Activated CD8-positive, alpha-beta memory T cell treated with anti-CD3 and anti-CD28 coated beads for 1 hour (primary cell): ENCODE measurements at regions not wholly inside any gene's neighbourhood (a gene's known extent, or its start where the extent isn't known, plus 50 kb on each side); places are given as distances from the start of the nearest gene placed in this dataset.
"Not testable (repeated sequence)": the region's sequence is repeated elsewhere in the genome, so short reads cannot be mapped to it uniquely, and the experiment has no call there.

Source experiments
- DNase-seq, 2 donors: peaks; one replicate each; pipeline ENCODE4 v3.0.0-alpha.2; 2020; ENCODE audit warnings: low read depth in 1 of 2; ENCODE audit errors: extremely low read depth in 1 of 2

DNA sequence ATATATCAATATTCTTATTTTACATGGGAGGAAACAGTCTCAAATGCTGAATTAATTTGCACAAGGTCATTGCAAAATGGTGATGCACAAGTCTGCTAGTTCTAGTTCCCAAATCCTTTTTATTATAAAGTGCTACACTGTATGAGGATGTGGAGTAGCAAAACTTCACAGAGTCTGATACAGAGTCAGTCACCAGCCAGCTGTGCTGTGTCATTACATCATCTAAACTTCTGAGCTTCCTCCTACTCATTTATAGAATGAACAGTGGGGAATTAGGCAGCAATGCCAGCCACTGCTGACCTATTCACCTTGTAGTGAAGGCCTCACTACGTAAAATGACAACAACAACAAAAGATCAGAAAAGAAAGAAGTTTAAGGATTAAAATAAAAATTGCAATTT is 357.8 kb downstream of the TMEM167A start:
- no peak for DNase-seq

DNA sequence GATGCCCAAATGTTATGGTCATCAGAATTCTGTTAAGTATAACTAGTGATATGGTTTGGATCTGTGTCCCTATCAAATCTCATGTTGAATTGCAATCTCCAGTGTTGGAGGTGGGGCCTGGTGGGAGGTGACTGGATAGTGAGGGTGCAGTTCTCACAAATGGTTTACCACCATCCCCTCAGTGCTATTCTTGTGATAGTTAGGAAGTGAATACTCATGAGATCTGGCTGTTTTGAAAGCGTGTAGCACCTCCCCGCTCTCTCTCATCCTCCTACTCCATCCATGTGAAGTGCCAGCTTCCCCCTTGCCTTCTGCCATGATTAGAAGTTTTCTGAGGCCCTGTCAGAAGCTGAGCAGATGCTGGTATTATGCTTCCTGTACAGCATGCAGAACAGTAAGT is 359.5 kb downstream of the TMEM167A start:
- no peak for DNase-seq

DNA sequence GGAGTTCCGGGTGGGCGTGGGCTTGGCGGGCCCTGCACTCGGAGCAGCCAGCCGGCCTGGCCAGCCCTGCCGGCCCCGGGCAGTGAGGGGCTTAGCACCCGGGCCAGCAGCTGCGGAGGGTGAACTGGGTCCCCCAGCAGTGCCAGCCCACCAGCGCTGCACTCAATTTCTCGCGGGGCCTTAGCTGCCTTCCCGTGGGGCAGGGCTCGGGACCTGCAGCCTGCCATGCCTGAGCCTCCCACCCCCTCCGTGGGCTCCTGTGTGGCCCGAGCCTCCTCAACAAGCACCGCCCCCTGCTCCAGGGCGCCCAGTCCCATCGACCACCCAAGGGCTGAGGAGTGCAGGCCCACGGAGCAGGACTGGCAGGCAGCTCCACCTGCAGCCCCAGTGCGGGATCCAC is 362.5 kb downstream of the TMEM167A start:
- DNase-seq, result not testable (repeated sequence)

DNA sequence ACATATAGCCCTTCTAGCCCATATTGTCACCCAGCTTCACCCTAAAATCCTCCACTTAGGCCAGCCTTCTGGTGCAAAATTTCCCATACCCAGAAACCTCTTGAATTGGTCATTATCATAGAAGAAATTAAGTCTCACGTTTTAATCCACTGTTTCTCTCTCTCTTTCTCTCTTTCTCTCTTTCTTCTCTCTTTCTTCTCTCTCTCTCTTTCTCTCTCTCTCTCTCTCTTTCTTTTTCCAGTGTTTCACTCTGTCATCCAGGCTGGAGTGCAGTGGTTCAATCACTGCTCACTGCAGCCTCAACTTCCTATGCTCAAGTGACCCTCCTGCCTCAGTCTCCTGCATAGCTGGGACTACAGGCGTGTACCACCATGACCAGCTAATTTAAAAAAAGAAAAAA is 363.4 kb downstream of the TMEM167A start:
- no peak for DNase-seq

DNA sequence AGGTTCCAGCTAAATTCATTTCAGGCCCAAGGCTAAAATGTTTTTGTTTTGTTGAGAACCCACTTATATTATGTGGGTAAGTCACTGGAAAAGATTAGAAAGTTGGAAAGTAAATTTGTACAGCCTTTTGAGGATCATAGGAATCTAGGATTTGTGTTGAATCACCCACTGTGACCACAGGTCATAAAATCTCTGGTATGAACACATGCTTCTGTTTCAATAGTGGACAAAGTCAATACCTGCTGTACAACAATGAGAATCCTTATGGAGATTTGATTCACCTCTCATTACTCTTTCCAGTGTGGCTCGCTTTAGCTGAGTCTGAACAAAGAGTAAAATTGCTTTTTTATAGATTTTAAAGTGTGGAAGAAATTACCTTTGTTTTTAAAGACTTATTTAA is 369.5 kb downstream of the TMEM167A start:
- no peak for DNase-seq

DNA sequence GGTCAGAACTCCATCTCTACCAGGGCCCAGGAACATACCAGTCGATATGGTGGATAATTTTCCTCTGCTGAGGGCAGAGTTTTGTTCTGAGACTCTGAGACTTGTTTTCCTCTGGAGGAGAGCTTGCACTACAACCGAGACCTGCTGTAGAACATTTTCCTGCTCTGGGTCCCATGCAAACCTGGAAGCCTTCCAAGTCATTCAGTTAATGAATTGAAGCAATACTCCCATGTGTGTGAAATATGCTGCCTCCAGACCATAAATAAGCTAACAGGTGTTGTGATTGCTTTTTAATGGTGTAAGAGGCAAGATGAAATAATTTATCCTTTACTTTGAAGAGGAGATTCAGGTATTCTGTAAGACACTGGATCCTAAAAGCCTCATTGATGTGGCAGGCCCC is 372.8 kb downstream of the TMEM167A start:
- DNase-seq, result no peak

DNA sequence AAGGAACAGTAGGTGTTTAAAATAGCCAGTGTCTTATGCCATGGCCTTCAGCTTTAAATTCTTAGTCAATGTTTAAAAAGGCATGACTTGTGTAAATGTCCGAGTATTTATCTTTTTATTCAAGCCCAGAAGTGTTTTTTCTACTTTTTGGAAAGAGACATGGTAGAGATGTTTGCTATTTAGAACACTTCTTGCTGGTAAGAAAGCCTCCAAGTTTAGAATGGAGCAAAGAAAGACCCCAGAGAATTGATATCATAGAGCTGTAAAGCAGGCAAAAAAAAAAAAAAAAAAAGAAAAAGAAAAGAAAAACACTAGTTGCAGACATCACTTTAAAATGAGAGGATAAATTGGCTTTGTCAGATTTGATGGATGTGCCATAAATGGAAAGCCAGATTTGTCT is 375.1 kb downstream of the TMEM167A start:
- no peak for DNase-seq

DNA sequence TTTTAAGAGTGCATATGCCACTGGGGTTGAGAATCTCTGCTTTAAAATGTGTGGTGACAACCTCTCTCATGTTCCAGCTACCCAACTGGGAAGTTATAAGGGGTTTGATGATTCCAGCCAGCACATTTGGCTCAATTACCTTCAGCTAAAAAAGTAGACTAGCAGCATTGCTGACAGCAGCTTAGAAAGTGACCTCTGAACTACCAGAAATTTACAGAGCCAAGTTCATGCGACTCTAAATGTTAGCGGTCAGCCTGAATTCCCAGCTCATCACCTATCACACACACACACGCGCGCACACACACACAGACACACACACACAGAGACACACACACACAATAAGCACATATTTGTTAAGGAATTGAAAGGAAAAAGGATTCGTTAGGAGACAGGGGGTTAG is 377.5 kb downstream of the TMEM167A start:
- DNase-seq, result no peak

DNA sequence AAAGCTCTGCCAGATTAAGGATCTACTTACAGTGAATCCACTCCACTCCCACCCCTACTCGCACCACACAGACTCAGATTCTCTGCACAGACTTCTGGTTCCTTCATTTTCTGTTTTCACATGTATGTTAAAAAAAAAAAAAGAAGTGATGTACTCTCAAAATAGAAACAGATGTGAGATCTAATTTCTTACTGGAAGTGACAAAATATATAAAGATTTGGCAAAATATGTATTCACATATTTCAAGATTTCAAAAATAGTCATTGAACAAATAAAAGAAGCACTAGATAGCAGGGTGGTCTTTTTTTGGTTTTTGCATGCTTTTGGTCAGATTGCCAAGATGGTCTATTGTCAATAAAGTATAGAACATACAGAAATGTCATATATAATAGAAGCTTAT is 379.2 kb downstream of the TMEM167A start:
- DNase-seq, result no peak

DNA sequence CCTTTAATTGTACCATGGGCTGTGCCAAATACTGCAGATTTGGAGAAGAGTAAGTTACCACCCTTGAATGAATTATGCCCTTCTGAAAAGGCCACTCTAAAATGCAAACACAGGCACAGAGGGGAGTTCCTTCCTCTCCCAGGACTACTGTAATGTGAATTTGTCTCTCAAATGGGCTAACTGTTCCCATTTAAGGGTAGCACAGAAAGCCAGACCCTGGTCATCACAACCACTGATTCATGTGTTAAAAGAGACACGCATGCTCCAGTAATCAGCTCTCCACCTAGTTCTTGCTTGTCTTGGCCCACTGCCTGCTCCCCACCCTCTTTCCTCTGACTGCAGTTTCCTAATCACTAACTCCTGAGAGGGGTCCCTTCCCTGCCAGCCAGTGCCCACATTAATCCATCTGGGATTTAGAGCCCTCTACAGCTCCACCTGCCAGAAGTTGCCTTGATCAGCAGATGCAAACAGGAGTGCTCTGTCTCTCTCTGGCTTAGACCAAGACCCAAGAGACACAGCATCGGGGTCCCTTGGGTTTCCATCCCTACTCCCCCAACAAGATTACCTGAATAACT is 382.4 kb downstream of the TMEM167A start:
- no peak for DNase-seq

DNA sequence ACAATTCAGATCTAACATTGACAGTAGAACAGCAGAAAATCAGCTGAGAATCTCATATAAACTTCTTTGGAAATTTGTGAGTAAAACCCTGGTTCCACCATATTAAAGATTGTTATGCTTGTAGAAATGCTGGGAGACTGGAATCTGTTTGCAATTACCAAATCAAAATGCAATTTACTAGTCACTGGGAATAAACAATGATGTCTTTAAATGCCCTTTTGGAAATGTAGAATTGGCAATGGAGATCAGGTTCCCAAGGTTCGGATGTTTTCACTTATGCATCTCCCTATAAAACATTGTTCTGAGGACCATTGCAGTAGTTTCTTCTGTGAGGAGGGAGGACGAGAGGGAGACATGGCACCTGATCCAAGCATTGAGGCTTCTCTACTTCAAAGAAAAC is 384.4 kb downstream of the TMEM167A start:
- DNase-seq, result no peak

DNA sequence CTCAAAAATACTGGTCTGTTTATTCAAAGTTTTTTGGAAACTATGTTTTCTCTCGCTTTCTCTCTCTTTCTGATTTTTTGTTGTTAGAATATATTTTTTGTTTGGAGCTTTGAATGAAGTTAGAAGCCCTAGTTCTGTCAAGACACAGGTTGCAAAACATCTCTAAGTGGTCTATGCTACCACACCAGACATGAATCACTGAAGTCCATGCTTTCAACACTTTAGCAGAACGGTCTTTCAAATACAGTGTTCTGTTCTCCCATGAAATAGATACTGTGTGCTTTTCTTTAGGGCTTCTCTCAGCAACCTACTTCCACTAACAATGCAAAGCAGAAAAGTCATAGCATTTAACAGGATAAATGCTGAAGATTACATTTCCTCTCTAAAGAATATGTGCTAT is 392.5 kb downstream of the TMEM167A start:
- DNase-seq, result no peak

DNA sequence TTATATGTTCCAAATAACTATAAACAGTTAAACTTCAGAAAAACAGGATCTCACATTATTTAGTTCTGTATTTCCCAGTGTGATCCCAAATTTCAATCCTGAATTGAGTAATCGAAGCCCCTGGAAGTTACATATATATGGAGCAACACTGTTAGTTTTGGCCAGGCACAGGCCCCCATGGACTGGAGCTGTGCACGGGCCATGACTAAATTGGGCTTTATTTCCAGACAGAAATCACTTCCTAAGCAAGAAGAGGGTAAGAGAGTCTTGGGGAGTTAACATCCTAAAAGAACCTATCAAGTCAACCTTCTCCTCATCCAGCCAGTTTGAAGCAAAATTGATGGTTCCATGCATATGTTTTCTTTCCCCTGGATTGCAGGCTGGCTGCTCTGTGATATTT is 393.0 kb downstream of the TMEM167A start:
- no peak for DNase-seq

DNA sequence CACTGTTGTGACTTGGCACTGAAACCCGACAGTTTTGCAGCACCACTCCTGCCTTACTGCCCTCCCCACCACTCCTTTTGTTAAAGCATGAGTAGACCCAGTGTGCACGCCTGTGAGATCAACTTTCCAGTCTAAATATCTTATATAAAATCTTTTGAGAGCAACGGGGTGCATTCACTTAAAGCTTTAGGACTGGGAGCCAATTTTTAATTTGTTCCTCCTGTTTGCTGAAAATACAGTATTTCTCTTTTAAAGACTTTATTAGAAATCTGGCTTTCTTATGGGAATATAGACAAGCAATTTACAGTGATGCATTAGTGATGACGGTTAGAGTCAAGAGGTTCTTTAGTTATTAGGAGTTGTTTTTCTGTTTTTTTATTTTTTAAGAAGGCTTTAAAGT is 397.5 kb downstream of the TMEM167A start:
- no peak for DNase-seq

DNA sequence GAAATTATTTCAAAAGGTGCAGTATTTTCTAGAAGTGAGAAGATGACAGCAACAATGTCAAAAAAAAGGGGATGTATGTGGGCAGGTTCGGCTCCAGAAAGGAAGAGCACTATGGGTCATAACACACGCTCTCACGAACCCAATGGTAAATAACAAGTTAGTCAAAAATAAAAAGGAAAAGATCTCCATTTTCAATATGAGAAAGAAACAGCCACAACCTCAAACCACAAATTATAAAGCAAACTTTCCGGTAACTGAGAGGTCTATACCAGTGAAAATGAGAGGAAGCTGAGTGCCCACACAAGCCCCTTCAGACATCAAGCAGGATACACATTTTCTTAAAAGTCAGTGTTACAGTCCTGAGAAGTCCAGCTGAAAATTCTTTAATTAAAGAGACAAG is 398.5 kb upstream of the RPS23 start:
- DNase-seq, result no peak

DNA sequence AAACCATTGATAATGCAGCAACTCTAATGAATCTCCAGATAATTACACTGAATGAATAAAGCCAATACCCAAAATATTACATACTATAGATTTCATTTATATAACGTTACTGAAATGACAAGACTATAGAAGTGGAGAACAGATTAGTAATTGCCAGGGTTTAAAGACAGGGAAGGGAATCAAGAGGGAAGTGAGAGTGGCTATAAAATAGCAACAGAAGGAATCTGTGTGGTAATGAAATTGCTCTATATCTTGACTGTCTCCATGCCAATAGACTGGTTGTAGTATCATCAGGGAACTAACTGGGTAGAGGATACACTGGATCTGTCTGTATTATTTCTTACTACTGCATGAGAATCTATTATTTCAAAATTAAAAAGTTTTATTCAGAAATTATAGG is 396.5 kb upstream of the RPS23 start:
- DNase-seq, result no peak

DNA sequence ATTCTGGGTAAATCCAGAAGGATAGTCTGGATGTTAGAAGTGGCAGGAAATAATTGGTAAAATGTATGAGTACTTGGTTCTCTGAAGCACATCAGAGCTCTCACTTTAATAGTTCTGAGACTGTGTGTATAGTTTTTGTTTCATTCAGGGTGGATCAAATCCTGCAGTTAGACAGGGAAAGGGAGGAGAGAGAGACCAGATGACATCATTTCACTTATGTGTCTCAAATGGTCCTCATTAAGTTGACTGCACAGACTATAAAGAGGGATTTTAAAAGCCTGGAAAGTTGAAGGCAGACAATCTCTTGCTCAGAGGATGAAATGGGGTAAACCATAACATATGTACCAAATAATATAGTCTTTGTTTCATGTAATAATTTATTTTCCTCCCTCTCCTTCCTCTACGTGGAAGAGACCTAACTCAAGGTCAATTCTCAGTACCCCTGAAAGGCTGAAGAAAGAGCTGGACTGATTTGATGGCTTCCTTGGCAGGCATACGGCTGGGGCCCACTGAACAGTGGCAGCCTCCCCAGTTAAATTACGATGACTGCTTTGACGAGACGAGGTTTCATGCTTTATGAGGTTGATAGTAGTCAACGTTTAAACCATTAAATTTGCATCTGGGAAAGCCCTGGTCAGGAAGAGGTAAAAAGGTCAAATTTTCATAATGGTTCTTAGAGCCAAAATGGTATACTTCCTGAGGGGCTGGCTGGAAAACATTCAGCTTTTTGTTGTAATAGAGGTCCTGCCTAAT is 395.1 kb upstream of the RPS23 start:
- no peak for DNase-seq

DNA sequence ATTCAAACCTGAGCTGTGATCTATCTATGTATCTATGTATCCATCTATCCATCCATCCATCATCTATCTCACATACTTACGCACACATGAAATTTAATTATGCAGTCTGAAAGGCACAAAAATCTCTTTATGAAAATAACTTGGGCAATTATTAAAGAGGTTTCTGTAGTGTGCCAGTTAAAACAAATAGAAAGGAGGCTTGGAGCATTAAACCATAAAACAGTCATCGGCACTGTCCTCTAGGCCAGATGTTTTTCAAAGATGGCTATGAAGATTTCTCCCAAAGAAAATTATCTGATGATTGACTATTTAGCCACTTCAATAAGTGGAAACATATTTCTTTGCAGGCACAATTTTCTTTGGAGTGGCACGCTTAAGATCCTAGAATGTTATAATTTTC is 392.5 kb upstream of the RPS23 start:
- no peak for DNase-seq

DNA sequence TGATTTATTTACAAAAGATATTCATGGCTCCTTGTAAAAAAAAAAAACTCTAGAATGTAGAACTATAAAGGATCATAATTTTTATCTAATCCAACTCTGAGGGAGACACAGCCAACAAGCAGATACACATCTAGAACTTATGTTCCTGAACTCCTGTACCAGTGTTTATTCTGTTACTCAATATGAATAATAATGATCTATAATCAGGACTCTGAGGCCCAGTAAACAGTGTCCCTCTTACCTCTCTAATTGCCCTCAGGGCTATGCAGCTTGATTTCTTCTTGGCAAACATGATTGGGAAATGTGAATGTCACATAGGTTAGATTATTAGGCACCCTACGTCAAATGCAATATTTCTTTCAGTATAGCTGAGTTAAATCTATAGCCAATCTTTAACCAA is 391.6 kb upstream of the RPS23 start:
- DNase-seq, result no peak

DNA sequence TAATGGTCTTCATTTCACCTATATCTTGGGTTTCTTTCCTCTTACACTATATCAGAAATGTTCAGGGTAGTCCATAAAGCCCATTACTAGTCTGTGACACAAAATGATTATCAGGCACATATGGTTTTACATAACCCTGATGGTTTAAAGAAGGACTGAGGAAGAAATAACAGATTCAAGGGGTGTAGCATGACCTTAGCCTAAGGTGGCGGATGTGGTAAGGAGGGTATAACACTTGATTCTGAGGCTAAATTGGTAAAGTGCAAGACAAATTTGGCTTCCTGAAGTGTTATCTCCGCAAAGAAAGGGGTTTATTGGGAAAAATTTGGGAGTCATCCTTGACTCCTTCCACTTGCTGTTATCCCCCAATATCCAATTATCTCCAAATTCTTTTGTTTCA is 388.2 kb upstream of the RPS23 start:
- DNase-seq, result no peak

DNA sequence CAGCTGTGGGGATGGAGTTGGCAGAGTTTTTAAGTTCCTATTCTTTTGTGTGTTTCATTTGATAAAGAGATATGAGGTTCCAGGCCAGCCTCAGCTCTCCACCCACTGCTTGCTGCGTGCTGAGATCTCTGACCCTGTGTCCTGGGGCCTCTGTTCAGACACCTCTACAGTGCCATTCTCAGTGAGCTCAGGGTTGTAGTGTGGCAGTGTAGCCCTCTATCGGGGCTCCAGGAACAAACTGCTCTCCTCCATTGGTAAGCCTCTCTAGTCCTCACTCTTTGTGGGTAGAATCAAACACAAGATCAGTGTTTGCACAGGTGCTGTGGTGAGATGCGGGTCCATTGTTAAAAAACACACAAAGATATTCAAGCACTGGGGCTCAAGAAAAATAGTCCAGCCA is 386.6 kb upstream of the RPS23 start:
- DNase-seq, result no peak

DNA sequence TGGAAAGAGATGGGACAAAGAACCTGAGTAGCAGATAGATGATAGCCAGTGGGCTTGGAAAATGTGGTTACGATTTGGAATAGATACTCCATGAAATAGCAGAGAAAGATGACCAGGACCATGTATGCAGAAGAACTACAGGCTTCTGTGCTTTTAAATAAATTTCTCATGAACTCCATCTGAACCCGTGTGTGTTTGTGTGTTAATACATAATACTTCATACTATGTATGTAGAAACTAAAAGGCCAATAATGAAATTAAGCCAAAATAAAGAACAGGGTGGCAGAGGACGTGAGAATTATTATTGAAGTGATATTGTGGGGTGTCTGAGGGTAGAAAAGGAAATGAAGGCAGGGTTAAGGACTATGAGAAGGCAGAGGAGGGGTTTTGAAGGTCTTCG is 385.1 kb upstream of the RPS23 start:
- no peak for DNase-seq

DNA sequence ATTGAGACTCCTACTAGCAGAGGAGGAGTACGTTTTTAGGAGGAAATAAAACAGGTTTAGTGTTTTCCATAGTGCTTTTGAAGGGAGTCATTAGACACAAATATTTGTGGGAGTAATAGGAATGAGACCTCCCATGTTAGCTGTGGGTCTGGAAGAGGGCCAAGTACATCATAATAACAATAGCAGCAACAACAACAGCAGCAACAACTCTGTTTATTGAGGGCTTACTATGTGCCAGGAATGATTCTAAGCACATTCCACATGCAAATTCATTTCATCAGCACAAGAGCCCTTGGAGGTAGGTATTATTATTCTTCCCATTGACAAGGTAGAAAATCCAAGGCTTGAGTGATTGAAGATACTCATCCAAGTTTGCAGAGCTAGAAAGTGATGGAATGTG is 384.2 kb upstream of the RPS23 start:
- DNase-seq, result no peak
